Femur (tissue), 1 donor: ENCODE measurements at regions not wholly inside any gene's neighbourhood (a gene's known extent, or its start where the extent isn't known, plus 50 kb on each side); places are given as distances from the start of the nearest gene placed in this dataset.
"Not testable (repeated sequence)": the region's sequence is repeated elsewhere in the genome, so short reads cannot be mapped to it uniquely, and the experiment has no call there.

Experiments used
- DNase-seq: peaks from one replicate; pipeline ENCODE4 v3.0.0-alpha.2; 2017

DNA sequence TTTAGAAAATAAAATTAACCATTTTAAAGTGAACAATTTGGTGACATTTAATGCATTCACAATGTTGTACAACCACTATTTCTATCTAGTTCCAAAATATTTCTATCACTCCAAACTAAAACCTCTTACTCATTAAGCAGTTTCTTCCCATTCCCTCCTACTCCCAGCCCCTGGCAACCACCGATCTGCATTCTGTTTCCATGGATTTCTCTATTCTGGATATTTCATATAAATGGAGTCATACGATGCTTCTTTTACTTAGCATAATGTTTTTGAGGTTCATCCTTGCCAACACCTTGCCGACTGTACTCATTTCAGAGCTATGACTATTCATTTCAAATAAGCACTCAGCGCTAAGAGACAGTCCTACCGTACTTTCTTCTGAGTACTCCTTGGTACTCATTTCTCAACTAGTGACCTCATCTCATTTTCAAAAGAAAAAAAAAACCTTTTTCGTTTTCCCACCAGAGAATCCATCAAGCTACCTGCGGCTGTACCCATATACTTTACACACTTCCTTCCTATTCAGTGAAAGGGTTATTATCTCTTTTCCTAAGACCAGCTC lies 259.2 kb downstream of the UTRN start:
- DNase-seq = no peak

DNA sequence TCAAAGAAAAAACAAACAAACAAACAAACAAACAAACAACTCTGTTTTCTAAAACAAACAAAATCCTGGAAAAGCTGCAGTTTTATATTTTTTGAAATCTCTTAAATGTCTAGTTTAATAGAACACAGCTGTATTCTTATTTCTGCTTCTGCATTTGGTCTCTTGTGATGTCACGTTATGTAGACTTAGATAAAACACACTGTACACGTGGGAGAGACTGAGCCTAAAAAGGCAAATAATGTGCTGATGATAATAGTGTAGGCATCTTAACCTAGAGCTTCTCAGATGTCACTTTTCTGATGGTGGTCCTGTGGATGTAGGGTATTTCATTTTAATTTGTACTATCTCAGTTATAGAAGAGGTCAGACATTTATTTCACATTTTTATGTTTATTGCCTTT lies 261.7 kb downstream of the UTRN start:
- DNase-seq = no peak

DNA sequence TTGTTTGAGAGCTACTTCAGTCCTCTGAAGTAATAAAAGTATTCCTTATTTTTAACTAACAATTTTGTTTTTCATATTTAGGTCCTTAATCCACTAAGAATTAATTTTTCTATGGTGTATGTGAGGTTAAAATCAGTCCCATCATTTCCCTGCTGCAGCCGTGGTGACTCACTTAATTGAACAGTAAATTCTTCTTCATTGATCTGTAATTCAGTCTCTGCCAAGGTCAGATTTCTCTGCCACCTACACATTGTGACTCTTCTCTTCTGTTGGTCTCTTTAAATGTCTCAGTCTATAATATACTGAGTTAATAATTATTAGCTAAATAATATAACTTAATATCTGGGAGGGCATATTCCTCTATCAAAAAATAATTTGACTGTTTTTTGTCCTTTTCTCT lies 262.3 kb downstream of the UTRN start:
- DNase-seq = no peak

DNA sequence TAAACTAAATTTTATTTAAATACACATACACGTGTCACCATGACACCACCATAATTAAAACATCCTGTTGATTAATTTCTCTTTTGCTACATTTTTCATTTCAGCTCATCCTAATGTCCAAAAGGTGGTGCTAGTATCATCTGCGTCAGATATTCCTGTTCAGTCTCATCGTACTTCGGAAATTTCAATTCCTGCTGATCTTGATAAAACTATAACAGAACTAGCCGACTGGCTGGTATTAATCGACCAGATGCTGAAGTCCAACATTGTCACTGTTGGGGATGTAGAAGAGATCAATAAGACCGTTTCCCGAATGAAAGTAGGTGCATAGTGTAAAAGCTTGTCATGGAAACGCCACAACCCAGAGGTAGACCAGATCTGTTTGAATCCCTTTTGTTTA lies 263.4 kb downstream of the UTRN start:
- no peak for DNase-seq

DNA sequence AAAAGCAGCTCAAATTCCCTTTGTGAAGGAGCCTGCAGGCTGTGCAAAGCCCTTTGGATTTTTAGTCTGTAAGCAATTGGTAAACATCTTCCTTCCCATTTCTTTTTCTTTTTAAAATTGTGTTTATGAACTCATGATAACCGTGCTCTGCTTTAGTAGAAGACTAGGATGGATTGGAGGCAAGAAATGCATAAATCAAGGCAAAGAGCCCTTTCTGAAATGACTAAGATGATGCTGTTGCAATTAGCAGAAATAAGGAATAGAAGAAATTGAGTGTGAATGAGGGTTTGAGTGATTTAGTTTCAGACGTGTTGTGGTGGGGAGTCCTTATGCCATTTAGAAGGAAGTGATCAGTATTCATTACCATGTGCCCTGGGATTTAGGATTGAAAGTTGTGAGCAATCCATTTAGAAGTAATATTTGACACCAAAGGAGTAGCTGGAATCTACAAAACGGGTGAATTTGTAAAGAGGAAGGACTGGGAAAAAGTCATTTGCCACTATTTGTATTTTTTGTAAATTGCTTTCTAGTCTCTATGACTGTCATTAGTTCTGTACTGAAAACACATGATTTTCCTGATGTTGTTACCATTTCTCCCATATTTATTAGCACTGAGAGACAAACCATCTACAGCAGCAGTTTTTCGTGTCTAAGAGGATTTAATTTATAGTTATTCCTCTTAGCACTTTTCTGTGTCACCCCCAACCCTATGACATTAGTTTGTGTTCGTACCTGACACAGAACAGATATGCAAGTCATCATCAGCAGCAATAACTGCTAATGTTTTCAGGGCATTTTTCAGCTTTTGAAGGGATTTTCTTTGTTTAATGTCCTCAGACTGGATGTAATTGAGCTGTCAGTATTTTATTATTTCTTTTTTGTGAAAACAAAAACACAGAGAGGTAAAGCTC lies 265.0 kb downstream of the UTRN start:
- DNase-seq = no peak

DNA sequence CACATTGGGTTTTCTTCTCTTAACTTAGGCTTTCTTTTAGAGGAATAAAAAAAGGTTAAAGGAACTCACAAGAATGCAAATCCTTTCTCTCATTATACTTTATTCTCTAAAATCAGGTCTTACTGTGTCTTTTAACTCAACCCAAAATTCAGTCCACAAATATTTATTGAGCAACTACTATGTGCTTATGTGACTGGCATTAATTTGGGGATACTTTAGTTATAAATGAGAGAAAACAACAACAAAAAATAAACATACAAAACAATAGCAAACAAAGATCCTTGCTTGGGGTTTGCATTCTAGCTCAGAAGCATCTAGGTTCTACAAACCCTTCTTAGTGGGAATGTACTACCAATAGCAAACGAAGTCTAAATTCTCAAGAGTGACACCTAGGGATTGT lies 266.2 kb downstream of the UTRN start:
- DNase-seq = no peak

DNA sequence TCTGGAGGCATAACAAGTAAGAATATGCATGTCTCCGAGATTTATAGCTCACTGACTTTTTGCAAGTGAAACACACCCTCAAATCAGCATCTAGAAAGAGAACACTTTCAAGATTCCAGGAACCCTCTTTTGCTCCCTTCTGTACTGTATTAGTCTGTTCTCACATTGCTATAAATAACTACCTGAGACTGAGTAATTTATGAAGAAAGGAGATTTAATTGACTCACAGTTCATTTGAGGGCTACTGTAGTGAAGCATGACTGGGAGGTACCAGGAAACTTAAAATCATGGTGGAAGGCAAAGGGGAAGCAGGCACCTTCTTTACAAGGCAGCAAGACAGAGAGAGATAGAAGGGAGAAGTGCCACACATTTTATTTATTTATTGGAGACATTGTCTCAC lies 269.9 kb downstream of the UTRN start:
- no peak for DNase-seq

DNA sequence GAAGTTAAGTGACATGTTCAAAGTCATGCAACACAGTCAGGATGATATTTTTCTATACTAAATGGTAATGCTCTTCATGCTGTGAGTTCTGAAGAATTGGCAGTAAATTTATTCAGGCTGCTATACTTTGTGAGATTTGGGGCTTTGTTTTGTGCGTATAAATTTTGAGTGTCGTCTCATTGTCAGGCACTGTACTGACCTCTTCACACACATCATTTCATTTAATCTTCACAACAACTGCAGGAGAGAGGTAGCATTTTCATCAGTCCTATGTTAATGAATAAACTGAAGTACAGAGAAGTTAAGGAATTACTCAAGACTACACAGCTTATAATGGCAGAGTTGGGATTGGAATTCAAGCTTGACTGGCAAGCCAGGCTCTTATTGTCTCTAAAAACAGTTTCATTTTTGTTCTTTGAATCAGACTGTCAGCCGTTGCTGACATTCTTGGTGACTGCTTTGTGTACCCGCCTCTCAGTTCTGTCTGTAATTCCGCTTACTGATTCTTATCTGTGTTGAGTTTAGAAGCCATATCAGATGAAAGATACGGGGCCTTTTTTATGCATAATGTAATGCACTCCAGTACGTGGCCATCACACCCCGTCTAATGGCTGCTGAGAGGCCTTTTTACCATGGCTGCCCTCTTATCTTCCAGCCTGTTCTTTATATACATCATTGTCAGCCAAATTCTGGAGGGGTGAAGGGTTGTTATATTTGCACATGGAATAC lies 274.9 kb downstream of the UTRN start:
- no peak for DNase-seq

DNA sequence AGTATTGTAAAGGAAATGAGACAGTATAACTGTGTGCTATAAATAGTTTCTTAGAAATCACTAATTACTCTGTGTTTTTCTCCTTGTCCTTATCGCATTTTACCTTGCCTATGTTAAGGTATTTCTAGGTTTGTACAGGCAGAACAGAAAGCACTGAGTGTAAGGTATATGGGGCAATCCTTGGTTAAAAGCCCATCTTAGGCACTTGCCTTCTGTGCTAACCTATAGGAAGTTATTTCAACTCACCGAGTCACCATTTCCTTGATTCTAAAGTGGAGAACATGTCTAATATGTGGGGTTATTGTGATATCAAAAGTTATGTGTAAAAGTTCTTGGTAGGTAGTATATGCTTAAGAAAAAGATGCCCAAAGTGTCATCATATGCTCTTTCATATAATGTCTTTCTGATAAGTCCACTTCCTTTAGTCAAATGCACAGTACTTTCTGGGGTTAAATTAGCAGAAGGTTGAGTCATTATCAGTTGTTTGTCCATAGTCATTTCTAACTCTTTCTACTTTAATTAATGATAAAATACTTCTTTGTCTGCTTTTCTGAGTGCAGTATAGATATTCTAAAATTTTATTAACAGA lies 276.4 kb downstream of the UTRN start:
- no peak for DNase-seq

DNA sequence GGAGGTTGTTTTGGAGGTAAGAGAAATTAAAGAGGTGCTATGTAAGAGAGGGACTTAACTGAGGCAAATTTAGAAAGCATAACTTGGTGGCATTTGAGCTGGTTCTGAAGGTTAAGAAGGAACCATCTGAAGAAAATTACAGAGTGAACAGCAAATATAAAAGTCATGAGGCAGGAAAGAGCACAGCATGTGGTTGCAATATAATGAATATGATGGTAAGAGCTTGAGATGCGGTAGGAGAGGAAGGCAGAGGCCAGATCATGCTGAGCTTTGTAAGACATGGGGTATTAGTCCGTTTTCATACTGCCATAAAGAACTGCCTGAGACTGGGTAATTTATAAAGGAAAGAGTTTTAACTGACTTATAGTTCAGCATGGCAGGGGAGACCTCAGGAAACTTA lies 279.1 kb downstream of the UTRN start:
- no peak for DNase-seq

DNA sequence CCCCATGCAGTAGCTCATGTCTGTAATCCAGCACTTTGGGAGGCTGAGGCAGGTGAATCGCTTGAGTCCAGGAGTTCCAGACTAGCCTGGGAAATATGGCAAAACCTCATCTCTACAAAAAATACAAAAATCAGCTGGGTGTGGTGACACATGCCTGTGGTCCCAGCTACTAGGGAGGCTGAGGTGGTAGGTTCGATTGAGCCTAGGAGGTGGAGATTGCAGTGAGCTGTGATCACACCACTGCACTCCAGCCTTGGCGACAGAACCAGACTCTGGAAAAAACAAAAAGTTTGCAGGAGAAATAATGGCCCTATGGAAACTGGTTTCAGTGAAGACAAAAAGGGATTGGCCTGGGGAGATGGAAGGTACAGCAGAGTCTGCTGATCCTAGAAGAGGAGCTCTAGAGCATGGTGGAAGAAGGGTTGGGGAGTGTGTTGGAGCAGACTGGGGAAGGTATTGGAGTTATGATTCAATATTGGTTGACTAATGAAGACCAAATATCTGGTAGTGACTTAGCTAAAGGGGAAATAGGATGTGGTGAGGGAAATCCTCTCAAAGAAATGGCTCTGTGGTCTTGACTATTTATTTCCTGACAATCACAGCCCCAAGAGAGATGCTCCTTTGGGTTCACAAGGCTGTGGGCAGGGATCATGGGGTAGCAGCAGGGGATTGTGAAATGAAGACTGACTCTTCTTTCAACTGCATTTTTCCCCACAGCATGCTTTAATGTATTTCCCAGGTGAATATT lies 281.9 kb downstream of the UTRN start:
- no peak for DNase-seq

DNA sequence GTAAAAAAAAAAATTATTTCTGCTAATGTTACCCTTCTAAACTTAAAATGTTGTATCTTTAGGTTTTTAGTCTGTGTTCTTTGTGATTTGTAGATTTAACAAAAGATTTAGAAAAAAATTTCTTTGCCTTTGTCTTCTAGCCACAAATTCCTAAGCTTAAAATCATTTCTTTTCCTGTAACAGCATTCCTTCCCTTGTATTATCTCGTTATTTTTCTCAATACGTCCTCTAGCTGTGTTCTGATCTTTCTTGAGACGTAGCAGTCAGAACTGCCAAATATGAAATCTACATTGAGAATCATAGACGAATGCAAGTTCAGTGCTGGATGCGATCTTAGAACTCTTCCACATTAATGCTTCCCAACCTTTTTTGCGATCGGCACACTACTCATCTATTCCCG lies 283.1 kb downstream of the UTRN start:
- no peak for DNase-seq

DNA sequence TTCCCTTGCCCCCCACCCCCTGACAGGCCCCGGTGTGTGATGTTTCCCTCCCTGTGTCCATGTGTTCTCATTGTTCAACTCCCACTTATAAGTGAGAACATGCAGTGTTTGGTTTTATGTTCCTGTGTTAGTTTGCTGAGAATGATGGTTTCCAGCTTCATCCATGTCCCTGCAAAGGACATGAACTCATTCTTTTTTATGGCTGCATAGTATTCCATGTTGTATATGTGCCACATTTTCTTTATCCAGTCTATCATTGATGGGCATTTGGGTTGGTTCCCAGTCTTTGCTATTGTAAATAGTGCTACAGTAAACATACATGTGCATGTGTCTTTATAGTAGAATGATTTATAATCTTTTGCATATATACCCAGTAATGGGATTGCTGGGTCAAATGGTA lies 287.4 kb downstream of the UTRN start:
- not testable (repeated sequence) for DNase-seq

DNA sequence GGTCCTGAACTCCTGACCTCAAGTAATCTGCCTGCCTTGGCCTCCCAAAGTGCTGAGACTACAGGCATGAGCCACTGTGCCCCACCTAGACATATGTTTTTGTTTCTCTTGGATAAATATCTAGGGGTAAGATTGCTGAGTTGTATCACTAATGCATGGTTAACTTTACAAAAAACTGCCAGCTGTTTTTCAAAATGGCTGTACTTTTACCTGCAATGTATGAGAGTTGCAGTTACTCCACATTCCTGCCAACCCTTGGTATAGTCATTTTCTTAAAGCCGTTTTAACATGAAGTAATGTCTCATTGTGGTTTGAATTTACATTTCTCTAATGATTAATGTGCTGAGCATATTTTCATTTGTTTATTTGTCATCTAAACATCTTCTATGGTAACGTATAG lies 289.7 kb downstream of the UTRN start:
- DNase-seq = no peak

DNA sequence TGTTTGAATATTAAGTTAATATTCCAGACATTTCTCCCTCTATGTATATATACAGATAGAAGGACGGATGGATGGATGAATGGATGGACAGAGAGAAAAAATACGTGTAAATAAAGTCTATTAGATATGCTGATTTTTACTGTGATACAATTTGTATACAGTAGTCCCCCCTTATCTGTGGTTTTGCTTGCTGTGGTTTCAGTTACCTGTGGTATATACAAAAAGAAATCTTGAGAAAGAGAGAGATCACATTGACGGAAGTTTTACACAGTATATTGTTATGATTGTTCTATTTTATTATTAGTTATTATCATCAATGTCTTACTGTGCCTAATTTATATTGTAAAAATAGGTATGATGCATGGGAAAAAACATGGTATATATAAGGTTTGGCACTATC lies 290.2 kb downstream of the UTRN start:
- no peak for DNase-seq

DNA sequence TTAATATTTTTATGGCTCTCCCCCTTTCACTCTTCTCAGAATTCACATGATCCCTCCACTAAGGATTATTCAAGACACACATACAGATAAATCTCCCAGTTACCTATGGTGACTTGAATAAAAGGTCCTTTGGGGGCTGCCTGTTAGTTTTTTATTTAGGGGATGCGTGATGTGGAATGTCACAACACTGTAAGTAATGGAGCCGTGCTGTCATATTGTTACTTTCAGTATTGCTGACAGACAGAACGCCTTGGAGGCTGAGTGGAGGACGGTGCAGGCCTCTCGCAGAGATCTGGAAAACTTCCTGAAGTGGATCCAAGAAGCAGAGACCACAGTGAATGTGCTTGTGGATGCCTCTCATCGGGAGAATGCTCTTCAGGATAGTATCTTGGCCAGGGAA lies 291.7 kb downstream of the UTRN start:
- no peak for DNase-seq

DNA sequence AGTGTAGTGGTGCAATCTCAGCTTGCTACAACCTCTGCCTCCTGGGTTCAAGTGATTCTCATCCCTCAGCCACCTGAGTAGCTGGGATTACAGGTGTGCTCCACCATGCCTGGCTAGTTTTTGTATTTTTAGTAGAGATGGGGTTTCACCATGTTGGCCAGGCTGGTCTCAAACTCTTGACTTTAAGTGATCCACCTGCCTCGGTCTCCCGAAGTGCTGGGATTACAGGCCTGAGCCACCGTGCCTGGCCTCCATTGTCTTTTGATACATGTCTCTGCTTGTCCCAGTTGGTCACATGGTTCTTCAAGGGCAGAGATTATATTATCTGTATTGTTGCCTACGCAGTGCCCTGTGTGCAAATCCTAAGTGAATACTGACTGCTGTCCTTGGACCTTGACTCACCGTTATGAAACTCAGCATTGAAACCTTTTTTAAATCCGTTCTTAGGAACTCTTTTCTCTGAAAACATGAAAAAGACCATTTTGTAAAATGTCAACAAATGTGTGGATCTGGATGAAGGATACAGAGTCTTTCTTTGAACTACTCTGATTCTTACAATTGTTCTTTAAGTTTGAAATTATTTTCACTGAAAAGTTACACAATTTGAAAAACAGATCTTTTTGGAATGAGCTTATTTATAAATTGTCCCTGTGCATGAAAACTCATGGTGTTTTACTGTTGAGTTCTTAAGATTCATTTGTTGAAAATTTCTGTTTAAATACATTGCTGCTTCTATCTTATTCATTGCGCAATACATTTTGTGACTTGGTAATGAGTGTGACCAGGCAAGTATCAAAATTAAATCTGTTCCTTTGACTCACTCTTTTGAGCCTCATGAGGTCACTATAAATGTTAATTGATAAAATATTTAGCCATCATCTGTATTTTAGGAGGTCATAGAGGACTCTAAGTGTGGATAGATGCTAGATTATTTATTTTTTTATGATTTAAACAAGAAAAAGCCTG lies 293.5 kb downstream of the UTRN start:
- DNase-seq = no peak

DNA sequence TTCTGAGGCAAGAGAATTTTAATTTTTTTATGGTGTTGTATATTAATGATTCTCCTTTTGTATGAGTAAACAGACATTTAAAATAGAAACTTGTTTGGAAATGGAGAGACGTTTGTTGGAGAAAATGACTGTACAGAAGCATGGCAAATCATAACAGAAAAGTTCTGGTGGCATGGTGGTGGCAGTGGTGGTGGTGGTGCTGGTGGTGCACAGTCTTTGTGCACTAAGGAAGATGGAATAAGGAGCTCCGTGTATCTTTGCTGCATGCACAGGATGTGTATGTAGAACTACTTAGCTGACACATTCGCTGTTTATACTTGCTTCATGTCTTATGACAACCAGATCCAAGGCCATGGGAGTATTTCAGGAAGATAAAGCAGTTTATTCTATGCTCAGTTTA lies 294.9 kb downstream of the UTRN start:
- DNase-seq = no peak

DNA sequence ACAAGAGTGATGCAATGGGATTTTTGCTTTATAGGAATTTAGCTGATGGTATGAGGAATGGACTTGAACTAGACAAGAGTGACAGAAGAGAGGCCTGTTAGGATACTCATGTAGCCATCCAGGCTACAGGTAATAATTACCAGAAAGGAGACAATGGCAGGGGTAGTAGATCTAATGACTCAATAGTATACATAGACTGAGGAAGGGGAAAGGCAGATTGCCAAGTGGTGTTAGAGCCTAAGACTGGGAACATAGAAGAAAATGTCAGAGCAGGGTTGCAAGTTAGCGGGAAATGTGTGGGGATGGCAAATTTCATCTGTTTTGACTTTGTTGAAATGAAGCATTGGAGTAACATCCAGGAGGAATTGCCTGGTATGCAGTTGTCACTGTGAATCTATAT lies 295.6 kb downstream of the UTRN start:
- DNase-seq = no peak

DNA sequence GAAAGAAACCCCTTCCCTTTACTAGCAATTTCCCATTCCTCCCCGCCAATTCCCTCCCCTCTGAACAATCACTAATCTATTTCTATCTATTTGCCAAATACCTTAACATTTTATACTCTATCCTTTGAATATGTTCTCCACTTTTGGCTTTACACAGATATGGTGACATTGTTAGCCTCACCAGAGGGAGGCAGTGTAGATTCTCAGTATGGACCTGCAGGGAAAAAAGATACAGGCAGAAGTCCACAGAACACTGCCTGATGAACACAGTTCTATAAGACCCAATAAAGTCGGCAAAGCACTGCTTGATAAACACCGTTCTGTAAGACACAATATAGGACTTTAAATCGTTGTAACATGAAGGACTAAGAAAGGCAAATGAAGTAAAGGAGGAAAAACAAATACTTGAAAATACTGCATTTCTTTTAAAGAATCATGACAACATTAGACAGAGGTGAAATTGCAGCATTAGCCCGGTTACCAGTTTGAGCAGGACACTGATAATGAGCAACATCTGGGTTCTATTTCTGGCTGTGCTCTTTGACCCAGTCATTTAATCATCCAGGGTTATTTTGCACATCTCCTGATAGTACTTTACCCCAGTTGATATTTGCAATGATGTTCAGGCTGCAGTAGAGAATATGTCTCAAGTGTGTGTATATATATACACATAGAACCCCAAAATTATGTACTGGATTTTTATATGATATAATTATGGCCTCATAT lies 296.8 kb downstream of the UTRN start:
- no peak for DNase-seq
